DND-41 (cell line): ENCODE measurements at regions not wholly inside any gene's neighbourhood (a gene's known extent, or its start where the extent isn't known, plus 50 kb on each side); places are given as distances from the start of the nearest gene placed in this dataset.

Source experiments
- EZH2 ChIP-seq: IDR thresholded peaks from 3 replicates; pipeline ENCODE4 v1.6.1; 2012; ENCODE audit warnings: borderline replicate concordance, low read depth, mild to moderate bottlenecking, moderate library complexity, low read length, inconsistent platforms; ENCODE audit not compliant: severe bottlenecking
- TF ChIP-seq, protein P1 (sequence below): IDR thresholded peaks from 2 replicates; pipeline ENCODE4 v1.5.1; 2012; ENCODE audit warnings: borderline replicate concordance, low read length, moderate library complexity, mild to moderate bottlenecking; ENCODE audit not compliant: poor library complexity, severe bottlenecking; ENCODE audit errors: extremely low read depth

DNA sequence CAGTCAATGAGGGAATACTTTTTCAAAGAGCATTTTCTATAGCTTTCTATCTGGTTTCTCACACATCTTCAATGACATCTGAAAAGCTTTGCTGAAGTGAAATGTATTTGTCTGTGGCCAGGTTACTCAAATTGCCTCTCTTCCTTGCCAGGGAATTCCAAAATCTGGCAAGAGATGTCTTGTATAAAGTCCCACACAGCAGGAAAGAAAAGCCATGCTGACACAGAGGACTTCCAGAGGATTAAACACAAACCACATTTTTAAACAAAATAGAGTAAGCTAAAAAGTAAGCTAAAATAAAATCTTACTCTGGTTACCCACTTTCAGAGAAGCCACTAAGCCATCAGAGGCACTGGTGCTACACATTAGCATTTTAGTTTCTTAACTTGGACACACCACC, 93.1 kb upstream of the BCAR3 start:
- TF ChIP-seq, protein P1, sequence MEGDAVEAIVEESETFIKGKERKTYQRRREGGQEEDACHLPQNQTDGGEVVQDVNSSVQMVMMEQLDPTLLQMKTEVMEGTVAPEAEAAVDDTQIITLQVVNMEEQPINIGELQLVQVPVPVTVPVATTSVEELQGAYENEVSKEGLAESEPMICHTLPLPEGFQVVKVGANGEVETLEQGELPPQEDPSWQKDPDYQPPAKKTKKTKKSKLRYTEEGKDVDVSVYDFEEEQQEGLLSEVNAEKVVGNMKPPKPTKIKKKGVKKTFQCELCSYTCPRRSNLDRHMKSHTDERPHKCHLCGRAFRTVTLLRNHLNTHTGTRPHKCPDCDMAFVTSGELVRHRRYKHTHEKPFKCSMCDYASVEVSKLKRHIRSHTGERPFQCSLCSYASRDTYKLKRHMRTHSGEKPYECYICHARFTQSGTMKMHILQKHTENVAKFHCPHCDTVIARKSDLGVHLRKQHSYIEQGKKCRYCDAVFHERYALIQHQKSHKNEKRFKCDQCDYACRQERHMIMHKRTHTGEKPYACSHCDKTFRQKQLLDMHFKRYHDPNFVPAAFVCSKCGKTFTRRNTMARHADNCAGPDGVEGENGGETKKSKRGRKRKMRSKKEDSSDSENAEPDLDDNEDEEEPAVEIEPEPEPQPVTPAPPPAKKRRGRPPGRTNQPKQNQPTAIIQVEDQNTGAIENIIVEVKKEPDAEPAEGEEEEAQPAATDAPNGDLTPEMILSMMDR, result no peak
- no peak for TF ChIP-seq EZH2
